HEK293 (cell line): ENCODE measurements at regions not wholly inside any gene's neighbourhood (a gene's known extent, or its start where the extent isn't known, plus 50 kb on each side); places are given as distances from the start of the nearest gene placed in this dataset.

Experiments used
- CTCF ChIA-PET: fragments of 350-600 bp; formaldehyde crosslinking; extraction: SDS; loops from one replicate; lab custom pipeline; 2021; ENCODE audit warnings: antibody characterized with exemption; lab: Yijun Ruan, JAX
- POLR2A ChIA-PET: fragments of 300-600 bp; formaldehyde crosslinking; extraction: SDS; loops from one replicate; lab custom pipeline; 2020; ENCODE audit warnings: antibody characterized with exemption, inconsistent platforms; lab: Yijun Ruan, JAX
- H3K27ac ChIP-seq: fragments of 200-500 bp; sonication (Bioruptor generic); 2 replicates; pipeline ENCODE4 v1.5.1; 2014; ENCODE audit warnings: low read depth, low read length, control low read depth, inconsistent platforms; ENCODE audit errors: extremely low read depth
- H3K36me3 ChIP-seq, 2 experiments: fragments of 200-500 bp in 1 of 2; sonication (Bioruptor generic) in 1 of 2; 1 replicate in 1 of 2; 2 replicates in 1 of 2; pipeline ENCODE4 v1.5.1; 2014 to 2017; ENCODE audit warnings: inconsistent platforms in 2 of 2, low read length in 2 of 2; ENCODE audit not compliant: control insufficient read depth in 2 of 2, insufficient read depth in 1 of 2
- H3K4me1 ChIP-seq: fragments of 200-500 bp; sonication (Bioruptor generic); 2 replicates; pipeline ENCODE4 v1.5.1; 2014; ENCODE audit warnings: mild to moderate bottlenecking, low read length, inconsistent platforms; ENCODE audit not compliant: control insufficient read depth, insufficient read depth
- H3K4me3 ChIP-seq: 2 replicates; pipeline ENCODE4 v1.5.1; 2011; ENCODE audit warnings: low read depth, mild to moderate bottlenecking, control low read depth, low read length, moderate library complexity
- H3K9me3 ChIP-seq: fragments of 200-500 bp; sonication (Bioruptor generic); 2 replicates; pipeline ENCODE4 v1.5.1; 2014; ENCODE audit warnings: low read depth, low read length, inconsistent platforms; ENCODE audit not compliant: control insufficient read depth, insufficient read depth
- HOXA7 ChIP-seq: sonication (generic); formaldehyde crosslinking; IDR thresholded peaks from 2 replicates; pipeline ENCODE4 v1.8.1; 2022; ENCODE audit warnings: missing genetic modification reagents, borderline replicate concordance
- OVOL3 ChIP-seq: fragments of 450-650 bp; formaldehyde crosslinking; IDR thresholded peaks from 2 replicates; pipeline ENCODE4 v1.5.1; 2016; ENCODE audit warnings: missing biosample characterization, missing genetic modification characterization
- ZFHX2 ChIP-seq: fragments of 450-650 bp; formaldehyde crosslinking; conservative IDR thresholded peaks from 2 replicates; pipeline ENCODE4 v1.5.1; 2016; ENCODE audit warnings: missing biosample characterization, missing genetic modification characterization
- ZNF114 ChIP-seq: fragments of 450-650 bp; formaldehyde crosslinking; IDR thresholded peaks from 2 replicates; pipeline ENCODE4 v1.5.0; 2017; ENCODE audit warnings: missing biosample characterization, missing genetic modification characterization
- ZNF132 ChIP-seq: fragments of 450-650 bp; formaldehyde crosslinking; IDR thresholded peaks from 2 replicates; pipeline ENCODE4 v1.5.1; 2017; ENCODE audit warnings: missing biosample characterization, missing genetic modification characterization, borderline replicate concordance
- ZNF157 ChIP-seq: fragments of 450-650 bp; formaldehyde crosslinking; IDR thresholded peaks from 2 replicates; pipeline ENCODE4 v1.5.1; 2016; ENCODE audit warnings: missing biosample characterization, missing genetic modification characterization
- ZNF202 ChIP-seq: fragments of 450-650 bp; formaldehyde crosslinking; IDR thresholded peaks from 2 replicates; pipeline ENCODE4 v1.5.1; 2016; ENCODE audit warnings: missing biosample characterization, missing genetic modification characterization, borderline replicate concordance
- ZNF214 ChIP-seq: fragments of 450-650 bp; formaldehyde crosslinking; IDR thresholded peaks from 2 replicates; pipeline ENCODE4 v1.5.1; 2017; ENCODE audit warnings: missing biosample characterization, mild to moderate bottlenecking, missing genetic modification characterization, borderline replicate concordance
- ZNF433 ChIP-seq: fragments of 450-650 bp; formaldehyde crosslinking; IDR thresholded peaks from 2 replicates; pipeline ENCODE4 v1.5.1; 2016; ENCODE audit warnings: missing biosample characterization, missing genetic modification characterization, low read depth
- ZNF530 ChIP-seq: fragments of 450-650 bp; formaldehyde crosslinking; IDR thresholded peaks from 2 replicates; pipeline ENCODE4 v1.5.1; 2016; ENCODE audit warnings: low read depth, missing biosample characterization, missing genetic modification characterization
- ZNF549 ChIP-seq: fragments of 450-650 bp; IDR thresholded peaks from 2 replicates; pipeline ENCODE4 v1.5.1; 2018; ENCODE audit warnings: missing biosample characterization, missing genetic modification characterization, mild to moderate bottlenecking, inconsistent platforms, moderate library complexity
- ZNF571 ChIP-seq: fragments of 450-650 bp; formaldehyde crosslinking; IDR thresholded peaks from 2 replicates; pipeline ENCODE4 v1.5.0; 2017; ENCODE audit warnings: missing biosample characterization, missing genetic modification characterization
- ZNF623 ChIP-seq: fragments of 450-650 bp; formaldehyde crosslinking; IDR thresholded peaks from 2 replicates; pipeline ENCODE4 v1.5.1; 2016; ENCODE audit warnings: missing biosample characterization, missing genetic modification characterization
- ZNF660 ChIP-seq: fragments of 450-650 bp; IDR thresholded peaks from 2 replicates; pipeline ENCODE4 v1.5.1; 2018; ENCODE audit warnings: missing biosample characterization, mild to moderate bottlenecking, missing genetic modification characterization
- ZNF664 ChIP-seq: fragments of 450-650 bp; formaldehyde crosslinking; IDR thresholded peaks from 2 replicates; pipeline ENCODE4 v1.5.1; 2016; ENCODE audit warnings: missing biosample characterization, missing genetic modification characterization
- ZNF747 ChIP-seq: fragments of 450-650 bp; formaldehyde crosslinking; IDR thresholded peaks from 2 replicates; pipeline ENCODE4 v1.5.1; 2016; ENCODE audit warnings: missing biosample characterization, missing genetic modification characterization
- ZNF76 ChIP-seq: fragments of 450-650 bp; formaldehyde crosslinking; IDR thresholded peaks from 2 replicates; pipeline ENCODE4; 2016; ENCODE audit warnings: low read depth, missing biosample characterization, missing genetic modification characterization, borderline replicate concordance
- ZNF791 ChIP-seq: fragments of 450-650 bp; formaldehyde crosslinking; IDR thresholded peaks from 2 replicates; pipeline ENCODE4 v1.5.1; 2016; ENCODE audit warnings: missing biosample characterization, missing genetic modification characterization
- TF ChIP-seq, protein P1 (sequence below): fragments of 450-650 bp; formaldehyde crosslinking; optimal IDR thresholded peaks from 2 replicates; pipeline ENCODE3; 2016; ENCODE audit warnings: missing biosample characterization, mild to moderate bottlenecking, missing genetic modification characterization
- TF ChIP-seq, protein P2 (sequence below): fragments of 450-650 bp; formaldehyde crosslinking; IDR thresholded peaks from 2 replicates; pipeline ENCODE4 v1.5.1; 2016; ENCODE audit warnings: missing biosample characterization, missing genetic modification characterization, low read depth
- TF ChIP-seq, protein P3 (sequence below): fragments of 450-650 bp; IDR thresholded peaks from 2 replicates; pipeline ENCODE4 v1.5.1; 2018; ENCODE audit warnings: missing biosample characterization, missing genetic modification characterization
- TF ChIP-seq, protein P4 (sequence below): fragments of 450-650 bp; formaldehyde crosslinking; IDR thresholded peaks from 2 replicates; pipeline ENCODE4 v1.5.1; 2017; ENCODE audit warnings: missing biosample characterization, missing genetic modification characterization

DNA sequence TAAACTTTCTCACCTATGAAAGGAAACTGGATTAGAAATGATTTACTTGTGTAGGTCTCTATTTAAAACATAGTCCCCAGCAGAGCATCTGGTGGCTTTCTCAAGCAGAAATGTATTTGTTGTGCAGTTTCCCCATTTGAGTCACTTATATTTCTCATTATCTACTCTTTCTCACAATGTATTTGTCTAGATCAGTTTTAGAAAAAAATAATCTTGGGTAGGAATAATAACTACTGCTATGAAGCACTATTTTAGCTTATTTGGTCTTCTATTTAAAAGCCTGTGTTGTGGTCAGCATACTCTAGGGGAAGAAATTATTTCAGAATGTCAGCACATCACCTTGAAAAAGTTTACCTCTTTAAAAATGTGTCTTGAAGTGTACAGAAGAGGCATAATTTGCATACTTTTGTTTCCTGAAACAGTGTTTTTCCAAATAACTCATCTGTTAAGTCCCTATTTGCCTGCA, 60.9 kb upstream of the PRL start:
- TF ChIP-seq ZNF549 (no peak), ZNF214 (no peak), ZNF76 (tag by site-specific recombination) (no peak), OVOL3 (tag by site-specific recombination) (no peak), ZNF660 (tag by site-specific recombination) (no peak), ZNF530 (tag by site-specific recombination) (no peak), ZNF202 (tag by site-specific recombination) (no peak), ZNF433 (tag by site-specific recombination) (no peak), ZNF114 (tag by site-specific recombination) (no peak), ZNF664 (tag by site-specific recombination) (no peak), ZFHX2 (tag by site-specific recombination) (no peak), ZNF747 (tag by site-specific recombination) (no peak), ZNF157 (tag by site-specific recombination) (no peak), ZNF791 (no peak), ZNF623 (no peak), HOXA7 (CRISPR knock-in tag) (no peak)
- TF ChIP-seq, protein P1, sequence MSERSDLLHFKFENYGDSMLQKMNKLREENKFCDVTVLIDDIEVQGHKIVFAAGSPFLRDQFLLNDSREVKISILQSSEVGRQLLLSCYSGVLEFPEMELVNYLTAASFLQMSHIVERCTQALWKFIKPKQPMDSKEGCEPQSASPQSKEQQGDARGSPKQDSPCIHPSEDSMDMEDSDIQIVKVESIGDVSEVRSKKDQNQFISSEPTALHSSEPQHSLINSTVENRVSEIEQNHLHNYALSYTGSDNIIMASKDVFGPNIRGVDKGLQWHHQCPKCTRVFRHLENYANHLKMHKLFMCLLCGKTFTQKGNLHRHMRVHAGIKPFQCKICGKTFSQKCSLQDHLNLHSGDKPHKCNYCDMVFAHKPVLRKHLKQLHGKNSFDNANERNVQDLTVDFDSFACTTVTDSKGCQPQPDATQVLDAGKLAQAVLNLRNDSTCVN (tag by site-specific recombination), result no peak
- TF ChIP-seq, protein P2, sequence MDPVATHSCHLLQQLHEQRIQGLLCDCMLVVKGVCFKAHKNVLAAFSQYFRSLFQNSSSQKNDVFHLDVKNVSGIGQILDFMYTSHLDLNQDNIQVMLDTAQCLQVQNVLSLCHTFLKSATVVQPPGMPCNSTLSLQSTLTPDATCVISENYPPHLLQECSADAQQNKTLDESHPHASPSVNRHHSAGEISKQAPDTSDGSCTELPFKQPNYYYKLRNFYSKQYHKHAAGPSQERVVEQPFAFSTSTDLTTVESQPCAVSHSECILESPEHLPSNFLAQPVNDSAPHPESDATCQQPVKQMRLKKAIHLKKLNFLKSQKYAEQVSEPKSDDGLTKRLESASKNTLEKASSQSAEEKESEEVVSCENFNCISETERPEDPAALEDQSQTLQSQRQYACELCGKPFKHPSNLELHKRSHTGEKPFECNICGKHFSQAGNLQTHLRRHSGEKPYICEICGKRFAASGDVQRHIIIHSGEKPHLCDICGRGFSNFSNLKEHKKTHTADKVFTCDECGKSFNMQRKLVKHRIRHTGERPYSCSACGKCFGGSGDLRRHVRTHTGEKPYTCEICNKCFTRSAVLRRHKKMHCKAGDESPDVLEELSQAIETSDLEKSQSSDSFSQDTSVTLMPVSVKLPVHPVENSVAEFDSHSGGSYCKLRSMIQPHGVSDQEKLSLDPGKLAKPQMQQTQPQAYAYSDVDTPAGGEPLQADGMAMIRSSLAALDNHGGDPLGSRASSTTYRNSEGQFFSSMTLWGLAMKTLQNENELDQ (tag by site-specific recombination), result no peak
- TF ChIP-seq, protein P3, sequence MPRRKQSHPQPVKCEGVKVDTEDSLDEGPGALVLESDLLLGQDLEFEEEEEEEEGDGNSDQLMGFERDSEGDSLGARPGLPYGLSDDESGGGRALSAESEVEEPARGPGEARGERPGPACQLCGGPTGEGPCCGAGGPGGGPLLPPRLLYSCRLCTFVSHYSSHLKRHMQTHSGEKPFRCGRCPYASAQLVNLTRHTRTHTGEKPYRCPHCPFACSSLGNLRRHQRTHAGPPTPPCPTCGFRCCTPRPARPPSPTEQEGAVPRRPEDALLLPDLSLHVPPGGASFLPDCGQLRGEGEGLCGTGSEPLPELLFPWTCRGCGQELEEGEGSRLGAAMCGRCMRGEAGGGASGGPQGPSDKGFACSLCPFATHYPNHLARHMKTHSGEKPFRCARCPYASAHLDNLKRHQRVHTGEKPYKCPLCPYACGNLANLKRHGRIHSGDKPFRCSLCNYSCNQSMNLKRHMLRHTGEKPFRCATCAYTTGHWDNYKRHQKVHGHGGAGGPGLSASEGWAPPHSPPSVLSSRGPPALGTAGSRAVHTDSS (tag by site-specific recombination), result no peak
- H3K36me3 ChIP-seq, result no peaks in the 10 kb centered on the region
- no peaks in the 10 kb centered on the region for H3K4me1 ChIP-seq
- POLR2A ChIA-PET, result no interaction called here
- H3K9me3 ChIP-seq, result no peaks in the 10 kb centered on the region
- CTCF ChIA-PET, result no interaction called here
- H3K27ac ChIP-seq, result no peak overlapping the region
- no peak overlapping the region for H3K4me3 ChIP-seq

DNA sequence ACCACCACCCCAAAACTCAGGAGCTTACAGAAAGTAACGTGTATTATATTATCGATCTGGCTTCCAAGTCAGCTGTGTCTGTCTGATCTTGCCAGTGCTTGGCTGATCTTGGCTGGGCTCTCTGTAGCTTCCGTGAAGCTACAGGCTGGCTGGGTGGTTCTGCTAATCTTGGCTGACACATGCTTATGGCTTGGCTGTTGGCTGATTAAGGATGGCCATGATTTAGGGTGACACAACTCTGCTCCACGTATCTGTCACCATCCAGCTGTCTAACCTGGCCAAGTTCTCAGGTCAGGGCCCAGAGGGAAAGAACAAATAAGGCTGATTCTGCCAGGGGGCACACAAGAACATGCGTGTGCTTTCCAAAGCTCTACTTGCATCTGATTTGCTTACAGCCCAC, 64.7 kb upstream of the PRL start:
- ChIA-PET POLR2A (no interaction called here), CTCF (no interaction called here)
- H3K4me1 ChIP-seq, result no peaks in the 10 kb centered on the region
- H3K4me3 ChIP-seq, result no peak overlapping the region
- H3K9me3 ChIP-seq, result no peaks in the 10 kb centered on the region
- H3K27ac ChIP-seq, result no peak overlapping the region
- no peaks in the 10 kb centered on the region for H3K36me3 ChIP-seq
- TF ChIP-seq, protein P3 (tag by site-specific recombination), result no peak
- TF ChIP-seq, protein P4, sequence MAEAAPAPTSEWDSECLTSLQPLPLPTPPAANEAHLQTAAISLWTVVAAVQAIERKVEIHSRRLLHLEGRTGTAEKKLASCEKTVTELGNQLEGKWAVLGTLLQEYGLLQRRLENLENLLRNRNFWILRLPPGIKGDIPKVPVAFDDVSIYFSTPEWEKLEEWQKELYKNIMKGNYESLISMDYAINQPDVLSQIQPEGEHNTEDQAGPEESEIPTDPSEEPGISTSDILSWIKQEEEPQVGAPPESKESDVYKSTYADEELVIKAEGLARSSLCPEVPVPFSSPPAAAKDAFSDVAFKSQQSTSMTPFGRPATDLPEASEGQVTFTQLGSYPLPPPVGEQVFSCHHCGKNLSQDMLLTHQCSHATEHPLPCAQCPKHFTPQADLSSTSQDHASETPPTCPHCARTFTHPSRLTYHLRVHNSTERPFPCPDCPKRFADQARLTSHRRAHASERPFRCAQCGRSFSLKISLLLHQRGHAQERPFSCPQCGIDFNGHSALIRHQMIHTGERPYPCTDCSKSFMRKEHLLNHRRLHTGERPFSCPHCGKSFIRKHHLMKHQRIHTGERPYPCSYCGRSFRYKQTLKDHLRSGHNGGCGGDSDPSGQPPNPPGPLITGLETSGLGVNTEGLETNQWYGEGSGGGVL (tag by site-specific recombination), result no peak
- TF ChIP-seq ZNF132 (tag by site-specific recombination) (no peak), ZNF571 (tag by site-specific recombination) (no peak)
